ENCODE measurements at regions not wholly inside any gene's neighbourhood (a gene's known extent, or its start where the extent isn't known, plus 50 kb on each side); places are given as distances from the start of the nearest gene placed in this dataset.

DNA sequence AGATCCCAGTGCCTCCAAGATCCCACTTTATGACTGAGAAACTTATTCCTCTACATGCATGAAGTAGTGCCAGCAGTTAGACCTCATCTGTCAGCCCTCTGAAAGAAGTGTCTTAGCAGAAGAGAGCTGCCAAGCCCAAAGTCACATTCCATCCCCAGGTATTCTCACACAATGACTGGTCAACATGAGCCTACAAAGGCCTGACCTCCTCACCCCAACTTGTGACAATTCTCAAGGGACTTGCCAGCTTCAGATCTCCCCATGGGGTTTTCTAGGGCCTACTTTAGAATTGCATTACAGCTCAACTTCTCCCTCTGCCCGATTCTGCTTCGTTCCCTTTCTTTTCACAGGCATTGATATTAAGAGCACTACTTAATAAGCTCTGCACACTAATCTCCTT lies 393.8 kb upstream of the SLC30A5 start:
- H3K4me2 ChIP-seq, result no peak overlapping the region
- Mint-ChIP-seq H3K27ac (no peak overlapping the region), H3K36me3 (ENCODE audit: low read depth) (no peaks in the 10 kb centered on the region; the same call in 2 of the 3 replicates), H3K4me1 (no peaks in the 10 kb centered on the region), H3K9me3 (peaks cover 10% of the 10 kb centered on the region), H3K4me3 (no peak overlapping the region), H3K27me3 (ENCODE audit: insufficient read depth, low read depth, poor library complexity) (no peaks in the 10 kb centered on the region)
- H2AFZ ChIP-seq, result no peak overlapping the region
- no peak overlapping the region for H3K27ac ChIP-seq (ENCODE audit: low read depth)
- H3K79me2 ChIP-seq (replicated peaks; ENCODE audit: insufficient read depth), result no peaks in the 10 kb centered on the region
- H3K9me2 ChIP-seq (ENCODE audit: insufficient read depth), result 0 out of 2 replicates have a peak, but pooled peaks cover 7% of the 10 kb centered on the region
- H3K27me3 ChIP-seq (ENCODE audit: insufficient read depth), result no peaks in the 10 kb centered on the region
- H3K4me1 ChIP-seq (ENCODE audit: insufficient read depth), result no peaks in the 10 kb centered on the region
- no peaks in the 10 kb centered on the region for H4K20me1 ChIP-seq (replicated peaks; ENCODE audit: insufficient read depth)
- ATAC-seq (no peak), DNase-seq (ENCODE audit: low spot score) (no peak)
- no peaks in the 10 kb centered on the region for H3F3A ChIP-seq (replicated peaks; ENCODE audit: low read depth)
- TF ChIP-seq, protein P1, sequence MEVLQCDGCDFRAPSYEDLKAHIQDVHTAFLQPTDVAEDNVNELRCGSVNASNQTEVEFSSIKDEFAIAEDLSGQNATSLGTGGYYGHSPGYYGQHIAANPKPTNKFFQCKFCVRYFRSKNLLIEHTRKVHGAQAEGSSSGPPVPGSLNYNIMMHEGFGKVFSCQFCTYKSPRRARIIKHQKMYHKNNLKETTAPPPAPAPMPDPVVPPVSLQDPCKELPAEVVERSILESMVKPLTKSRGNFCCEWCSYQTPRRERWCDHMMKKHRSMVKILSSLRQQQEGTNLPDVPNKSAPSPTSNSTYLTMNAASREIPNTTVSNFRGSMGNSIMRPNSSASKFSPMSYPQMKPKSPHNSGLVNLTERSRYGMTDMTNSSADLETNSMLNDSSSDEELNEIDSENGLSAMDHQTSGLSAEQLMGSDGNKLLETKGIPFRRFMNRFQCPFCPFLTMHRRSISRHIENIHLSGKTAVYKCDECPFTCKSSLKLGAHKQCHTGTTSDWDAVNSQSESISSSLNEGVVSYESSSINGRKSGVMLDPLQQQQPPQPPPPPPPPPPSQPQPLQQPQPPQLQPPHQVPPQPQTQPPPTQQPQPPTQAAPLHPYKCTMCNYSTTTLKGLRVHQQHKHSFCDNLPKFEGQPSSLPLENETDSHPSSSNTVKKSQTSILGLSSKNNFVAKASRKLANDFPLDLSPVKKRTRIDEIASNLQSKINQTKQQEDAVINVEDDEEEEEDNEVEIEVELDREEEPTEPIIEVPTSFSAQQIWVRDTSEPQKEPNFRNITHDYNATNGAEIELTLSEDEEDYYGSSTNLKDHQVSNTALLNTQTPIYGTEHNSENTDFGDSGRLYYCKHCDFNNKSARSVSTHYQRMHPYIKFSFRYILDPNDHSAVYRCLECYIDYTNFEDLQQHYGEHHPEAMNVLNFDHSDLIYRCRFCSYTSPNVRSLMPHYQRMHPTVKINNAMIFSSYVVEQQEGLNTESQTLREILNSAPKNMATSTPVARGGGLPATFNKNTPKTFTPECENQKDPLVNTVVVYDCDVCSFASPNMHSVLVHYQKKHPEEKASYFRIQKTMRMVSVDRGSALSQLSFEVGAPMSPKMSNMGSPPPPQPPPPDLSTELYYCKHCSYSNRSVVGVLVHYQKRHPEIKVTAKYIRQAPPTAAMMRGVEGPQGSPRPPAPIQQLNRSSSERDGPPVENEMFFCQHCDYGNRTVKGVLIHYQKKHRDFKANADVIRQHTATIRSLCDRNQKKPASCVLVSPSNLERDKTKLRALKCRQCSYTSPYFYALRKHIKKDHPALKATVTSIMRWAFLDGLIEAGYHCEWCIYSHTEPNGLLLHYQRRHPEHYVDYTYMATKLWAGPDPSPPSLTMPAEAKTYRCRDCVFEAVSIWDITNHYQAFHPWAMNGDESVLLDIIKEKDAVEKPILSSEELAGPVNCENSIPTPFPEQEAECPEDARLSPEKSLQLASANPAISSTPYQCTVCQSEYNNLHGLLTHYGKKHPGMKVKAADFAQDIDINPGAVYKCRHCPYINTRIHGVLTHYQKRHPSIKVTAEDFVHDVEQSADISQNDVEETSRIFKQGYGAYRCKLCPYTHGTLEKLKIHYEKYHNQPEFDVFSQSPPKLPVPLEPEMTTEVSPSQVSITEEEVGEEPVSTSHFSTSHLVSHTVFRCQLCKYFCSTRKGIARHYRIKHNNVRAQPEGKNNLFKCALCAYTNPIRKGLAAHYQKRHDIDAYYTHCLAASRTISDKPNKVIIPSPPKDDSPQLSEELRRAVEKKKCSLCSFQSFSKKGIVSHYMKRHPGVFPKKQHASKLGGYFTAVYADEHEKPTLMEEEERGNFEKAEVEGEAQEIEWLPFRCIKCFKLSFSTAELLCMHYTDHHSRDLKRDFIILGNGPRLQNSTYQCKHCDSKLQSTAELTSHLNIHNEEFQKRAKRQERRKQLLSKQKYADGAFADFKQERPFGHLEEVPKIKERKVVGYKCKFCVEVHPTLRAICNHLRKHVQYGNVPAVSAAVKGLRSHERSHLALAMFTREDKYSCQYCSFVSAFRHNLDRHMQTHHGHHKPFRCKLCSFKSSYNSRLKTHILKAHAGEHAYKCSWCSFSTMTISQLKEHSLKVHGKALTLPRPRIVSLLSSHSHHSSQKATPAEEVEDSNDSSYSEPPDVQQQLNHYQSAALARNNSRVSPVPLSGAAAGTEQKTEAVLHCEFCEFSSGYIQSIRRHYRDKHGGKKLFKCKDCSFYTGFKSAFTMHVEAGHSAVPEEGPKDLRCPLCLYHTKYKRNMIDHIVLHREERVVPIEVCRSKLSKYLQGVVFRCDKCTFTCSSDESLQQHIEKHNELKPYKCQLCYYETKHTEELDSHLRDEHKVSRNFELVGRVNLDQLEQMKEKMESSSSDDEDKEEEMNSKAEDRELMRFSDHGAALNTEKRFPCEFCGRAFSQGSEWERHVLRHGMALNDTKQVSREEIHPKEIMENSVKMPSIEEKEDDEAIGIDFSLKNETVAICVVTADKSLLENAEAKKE (CRISPR knock-in tag; IDR thresholded peaks at IDR 0.05), result no peak
- no peak for TF ChIP-seq EZH2phosphoT487 (IDR thresholded peaks at IDR 0.05; ENCODE audit: unreplicated experiment)
- TF ChIP-seq, protein P2, sequence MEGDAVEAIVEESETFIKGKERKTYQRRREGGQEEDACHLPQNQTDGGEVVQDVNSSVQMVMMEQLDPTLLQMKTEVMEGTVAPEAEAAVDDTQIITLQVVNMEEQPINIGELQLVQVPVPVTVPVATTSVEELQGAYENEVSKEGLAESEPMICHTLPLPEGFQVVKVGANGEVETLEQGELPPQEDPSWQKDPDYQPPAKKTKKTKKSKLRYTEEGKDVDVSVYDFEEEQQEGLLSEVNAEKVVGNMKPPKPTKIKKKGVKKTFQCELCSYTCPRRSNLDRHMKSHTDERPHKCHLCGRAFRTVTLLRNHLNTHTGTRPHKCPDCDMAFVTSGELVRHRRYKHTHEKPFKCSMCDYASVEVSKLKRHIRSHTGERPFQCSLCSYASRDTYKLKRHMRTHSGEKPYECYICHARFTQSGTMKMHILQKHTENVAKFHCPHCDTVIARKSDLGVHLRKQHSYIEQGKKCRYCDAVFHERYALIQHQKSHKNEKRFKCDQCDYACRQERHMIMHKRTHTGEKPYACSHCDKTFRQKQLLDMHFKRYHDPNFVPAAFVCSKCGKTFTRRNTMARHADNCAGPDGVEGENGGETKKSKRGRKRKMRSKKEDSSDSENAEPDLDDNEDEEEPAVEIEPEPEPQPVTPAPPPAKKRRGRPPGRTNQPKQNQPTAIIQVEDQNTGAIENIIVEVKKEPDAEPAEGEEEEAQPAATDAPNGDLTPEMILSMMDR (conservative IDR thresholded peaks at IDR 0.05; ENCODE audit: low read depth in 2 of 2), result no peak
- TF ChIP-seq ZNF331 (CRISPR knock-in tag; IDR thresholded peaks at IDR 0.05; ENCODE audit: low read depth), result no peak
- TF ChIP-seq ZNF114 (CRISPR knock-in tag; IDR thresholded peaks at IDR 0.05), result no peak
- H3K36me3 ChIP-seq (ENCODE audit: insufficient read depth), result no peaks in the 10 kb centered on the region
- H3K4me3 ChIP-seq, result no peak overlapping the region

Measured in GM23338 (cell line).